ENCODE measurements at regions not wholly inside any gene's neighbourhood (a gene's known extent, or its start where the extent isn't known, plus 50 kb on each side); places are given as distances from the start of the nearest gene placed in this dataset.

DNA sequence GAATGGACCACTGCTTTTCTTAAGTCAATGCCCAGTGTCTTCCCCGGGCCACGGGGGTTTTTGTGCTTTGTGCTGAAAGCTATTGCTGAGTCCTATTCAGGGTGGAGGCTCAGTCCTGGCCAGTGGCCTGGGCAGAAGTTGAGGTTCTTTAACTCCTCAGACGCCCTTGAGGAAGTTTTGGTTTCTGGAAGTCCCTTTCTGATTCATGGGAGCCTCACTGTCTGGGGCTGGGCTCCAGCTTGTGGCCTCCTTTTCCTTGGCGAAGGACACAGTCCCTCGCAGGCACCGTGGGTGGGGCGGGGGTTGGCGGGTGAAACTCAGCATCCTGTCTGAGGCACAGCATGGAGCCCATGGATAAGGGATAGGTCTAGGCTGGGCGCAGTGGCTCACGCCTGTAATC lies 465.2 kb upstream of the HS6ST1 start:
- H3K27ac ChIP-seq (replicated peaks): no peak overlapping the region
- H3K27me3 ChIP-seq (ENCODE audit: insufficient read depth, poor library complexity, severe bottlenecking): no peaks in the 10 kb centered on the region
- TF ChIP-seq POLR2AphosphoS5 (IDR thresholded peaks at IDR 0.05; ENCODE audit: low read depth) (no peak), CTCF (IDR thresholded peaks at IDR 0.05; ENCODE audit: insufficient read depth, low read length) (no peak), REST (IDR thresholded peaks at IDR 0.05; ENCODE audit: insufficient replicate concordance, low read depth) (no peak), GABPA (IDR thresholded peaks at IDR 0.05; ENCODE audit: low read depth) (no peak), SPI1 (IDR thresholded peaks at IDR 0.05; ENCODE audit: borderline replicate concordance, low read depth) (no peak)
- no peak for DNase-seq (ENCODE audit: low read depth in 1 of 2, low spot score in 1 of 2)
- H3K4me3 ChIP-seq (replicated peaks; ENCODE audit: insufficient read depth, low read length): no peak overlapping the region

DNA sequence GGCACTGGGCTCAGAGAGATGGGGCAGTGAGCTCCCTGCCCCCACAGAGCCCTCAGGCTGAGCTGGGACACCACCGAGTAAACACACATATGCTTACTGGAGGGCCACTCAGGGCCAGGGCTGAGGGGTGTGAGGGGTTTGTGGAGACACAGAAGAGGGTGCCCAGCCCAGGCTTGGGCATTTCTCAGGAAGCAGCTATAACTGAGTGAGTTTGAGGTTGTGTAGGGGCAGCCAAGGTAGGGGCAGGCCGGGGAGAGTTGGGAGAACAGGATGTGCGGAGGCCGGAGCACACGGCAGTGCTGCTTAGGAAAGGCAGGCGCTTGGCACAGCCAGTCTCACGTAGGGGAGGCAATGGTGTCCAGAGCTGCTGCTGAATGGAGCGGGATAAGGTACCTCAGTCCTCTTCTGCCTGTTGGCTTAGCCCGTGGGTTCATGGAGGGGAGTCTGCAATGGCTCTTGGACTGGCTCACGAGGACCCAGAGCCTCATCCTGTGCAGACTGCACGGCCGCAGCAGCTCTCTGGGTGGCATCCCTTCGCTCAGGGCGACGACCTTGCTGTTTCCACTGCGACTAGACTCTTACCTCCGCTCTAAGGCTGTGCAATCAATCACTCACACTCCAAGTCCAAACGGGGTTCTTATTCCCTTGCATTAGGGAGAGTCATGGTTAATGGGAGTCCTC lies 466.1 kb upstream of the HS6ST1 start:
- no peak for DNase-seq (ENCODE audit: low read depth in 1 of 2, low spot score in 1 of 2)
- no peaks in the 10 kb centered on the region for H3K27me3 ChIP-seq (ENCODE audit: insufficient read depth, poor library complexity, severe bottlenecking)

More for the DNA sequence above, 466.1 kb upstream of the HS6ST1 start:
- Histone ChIP-seq H3K27ac (replicated peaks) (no peak overlapping the region), H3K4me3 (replicated peaks; ENCODE audit: insufficient read depth, low read length) (no peak overlapping the region)
- TF ChIP-seq CTCF (IDR thresholded peaks at IDR 0.05; ENCODE audit: insufficient read depth, low read length) (no peak), REST (IDR thresholded peaks at IDR 0.05; ENCODE audit: insufficient replicate concordance, low read depth) (no peak), POLR2AphosphoS5 (IDR thresholded peaks at IDR 0.05; ENCODE audit: low read depth) (no peak), SPI1 (IDR thresholded peaks at IDR 0.05; ENCODE audit: borderline replicate concordance, low read depth) (no peak), GABPA (IDR thresholded peaks at IDR 0.05; ENCODE audit: low read depth) (no peak)

Data from HL-60 (cell line).